DND-41 (cell line): ENCODE measurements at regions not wholly inside any gene's neighbourhood (a gene's known extent, or its start where the extent isn't known, plus 50 kb on each side); places are given as distances from the start of the nearest gene placed in this dataset.

Experiments used
- ATAC-seq: fragments of 200-7000 bp; cut with Tn5 transposase; 3 replicates; pipeline ENCODE4 v1.9.1; 2021; ENCODE audit warnings: low read depth; ENCODE audit not compliant: insufficient read depth
- DNase-seq: peaks from one replicate; pipeline ENCODE4 v3.0.0-alpha.2; 2020
- H2AFZ ChIP-seq: 2 replicates; pipeline ENCODE4 v1.6.0; 2012; ENCODE audit warnings: low read depth, low read length
- H3K27ac ChIP-seq: 2 replicates; pipeline ENCODE4 v1.5.1; 2012; ENCODE audit warnings: low read length, inconsistent platforms
- H3K27me3 ChIP-seq: fragments of 200-600 bp; sonication (generic); 2 replicates; pipeline ENCODE4 v1.6.0; 2012; ENCODE audit warnings: low read length, mild to moderate bottlenecking, inconsistent platforms; ENCODE audit not compliant: insufficient read depth, poor library complexity
- H3K36me3 ChIP-seq: 2 replicates; pipeline ENCODE4 v1.5.1; 2012; ENCODE audit warnings: low read length, inconsistent platforms; ENCODE audit not compliant: insufficient read depth
- H3K4me1 ChIP-seq: 2 replicates; pipeline ENCODE4 v1.5.1; 2012; ENCODE audit warnings: mild to moderate bottlenecking, low read length; ENCODE audit not compliant: insufficient read depth
- H3K4me2 ChIP-seq: 2 replicates; pipeline ENCODE4 v1.6.0; 2012; ENCODE audit warnings: mild to moderate bottlenecking, moderate library complexity, low read length, inconsistent platforms; ENCODE audit not compliant: insufficient read depth
- H3K4me3 ChIP-seq, 2 experiments: fragments of 200-600 bp in 1 of 2; shearing (Covaris generic) in 1 of 2; 2 replicates each; pipeline ENCODE4 v1.5.1; 2012 to 2016; ENCODE audit warnings: inconsistent platforms in 2 of 2, low read length in 2 of 2, mild to moderate bottlenecking in 2 of 2, low read depth in 1 of 2, moderate library complexity in 1 of 2
- H3K79me2 ChIP-seq: 2 replicates; pipeline ENCODE4 v1.6.0; 2012; ENCODE audit warnings: low read length, inconsistent platforms; ENCODE audit not compliant: insufficient read depth
- H3K9ac ChIP-seq: 2 replicates; pipeline ENCODE4 v1.6.0; 2012; ENCODE audit warnings: low read depth, mild to moderate bottlenecking, inconsistent platforms, low read length, moderate library complexity
- H3K9me3 ChIP-seq: 2 replicates; pipeline ENCODE4 v1.5.1; 2012; ENCODE audit warnings: low read length, moderate library complexity, mild to moderate bottlenecking, inconsistent platforms; ENCODE audit not compliant: insufficient read depth, severe bottlenecking
- H4K20me1 ChIP-seq: 2 replicates; pipeline ENCODE4 v1.6.0; 2012; ENCODE audit warnings: low read length; ENCODE audit not compliant: insufficient read depth
- EZH2 ChIP-seq: IDR thresholded peaks from 3 replicates; pipeline ENCODE4 v1.6.1; 2012; ENCODE audit warnings: borderline replicate concordance, low read depth, mild to moderate bottlenecking, moderate library complexity, low read length, inconsistent platforms; ENCODE audit not compliant: severe bottlenecking
- TF ChIP-seq, protein P1 (sequence below): IDR thresholded peaks from 2 replicates; pipeline ENCODE4 v1.5.1; 2012; ENCODE audit warnings: borderline replicate concordance, low read length, moderate library complexity, mild to moderate bottlenecking; ENCODE audit not compliant: poor library complexity, severe bottlenecking; ENCODE audit errors: extremely low read depth

DNA sequence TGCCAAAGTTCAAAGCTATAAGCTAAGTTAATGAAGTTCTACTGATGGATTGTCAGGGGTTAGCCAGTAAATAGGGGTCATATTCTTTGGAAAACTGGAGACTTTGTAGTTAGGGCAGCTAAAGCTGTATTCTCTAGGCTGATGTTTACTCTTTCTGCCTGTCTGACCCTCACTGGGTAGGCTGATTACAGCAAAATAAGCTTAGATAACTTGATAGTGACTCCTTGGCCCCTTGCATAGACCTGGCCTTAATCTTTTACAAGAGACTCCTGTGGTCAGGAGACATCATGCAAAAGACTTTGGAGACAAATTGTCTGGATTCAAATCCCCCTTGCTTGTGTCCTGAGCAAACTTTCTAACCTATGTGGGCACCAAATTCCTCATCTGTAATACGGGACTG, 314.4 kb upstream of the MSX2 start:
- Histone ChIP-seq H4K20me1 (no peaks in the 10 kb centered on the region), H3K27me3 (no peaks in the 10 kb centered on the region), H3K9me3 (no peaks in the 10 kb centered on the region), H3K36me3 (no peaks in the 10 kb centered on the region), H3K79me2 (no peaks in the 10 kb centered on the region), H3K9ac (no peak overlapping the region), H3K4me1 (no peaks in the 10 kb centered on the region), H3K4me3 (no peak overlapping the region), H3K27ac (no peak overlapping the region), H2AFZ (no peak overlapping the region), H3K4me2 (no peak overlapping the region)
- DNase-seq (no peak), ATAC-seq (no peak)
- no peak for TF ChIP-seq EZH2
- TF ChIP-seq, protein P1, sequence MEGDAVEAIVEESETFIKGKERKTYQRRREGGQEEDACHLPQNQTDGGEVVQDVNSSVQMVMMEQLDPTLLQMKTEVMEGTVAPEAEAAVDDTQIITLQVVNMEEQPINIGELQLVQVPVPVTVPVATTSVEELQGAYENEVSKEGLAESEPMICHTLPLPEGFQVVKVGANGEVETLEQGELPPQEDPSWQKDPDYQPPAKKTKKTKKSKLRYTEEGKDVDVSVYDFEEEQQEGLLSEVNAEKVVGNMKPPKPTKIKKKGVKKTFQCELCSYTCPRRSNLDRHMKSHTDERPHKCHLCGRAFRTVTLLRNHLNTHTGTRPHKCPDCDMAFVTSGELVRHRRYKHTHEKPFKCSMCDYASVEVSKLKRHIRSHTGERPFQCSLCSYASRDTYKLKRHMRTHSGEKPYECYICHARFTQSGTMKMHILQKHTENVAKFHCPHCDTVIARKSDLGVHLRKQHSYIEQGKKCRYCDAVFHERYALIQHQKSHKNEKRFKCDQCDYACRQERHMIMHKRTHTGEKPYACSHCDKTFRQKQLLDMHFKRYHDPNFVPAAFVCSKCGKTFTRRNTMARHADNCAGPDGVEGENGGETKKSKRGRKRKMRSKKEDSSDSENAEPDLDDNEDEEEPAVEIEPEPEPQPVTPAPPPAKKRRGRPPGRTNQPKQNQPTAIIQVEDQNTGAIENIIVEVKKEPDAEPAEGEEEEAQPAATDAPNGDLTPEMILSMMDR: no peak

- H3K4me1 ChIP-seq: no peaks in the 10 kb centered on the region
- H3K79me2 ChIP-seq: no peaks in the 10 kb centered on the region
- H3K27ac ChIP-seq: no peak overlapping the region
- DNase-seq (no peak), ATAC-seq (no peak)
- no peaks in the 10 kb centered on the region for H3K27me3 ChIP-seq
- H3K9me3 ChIP-seq: no peaks in the 10 kb centered on the region
- no peak overlapping the region for H3K9ac ChIP-seq
- no peaks in the 10 kb centered on the region for H4K20me1 ChIP-seq
- no peak overlapping the region for H2AFZ ChIP-seq
- no peak overlapping the region for H3K4me2 ChIP-seq
- TF ChIP-seq EZH2: no peak
- TF ChIP-seq, protein P1: no peak
- H3K4me3 ChIP-seq: no peak overlapping the region
- H3K36me3 ChIP-seq: no peaks in the 10 kb centered on the region
Measured at GRCh38 chr5:174410716-174411478, 313.5 kb upstream of the MSX2 start.

- no peaks in the 10 kb centered on the region for H3K36me3 ChIP-seq
- H3K9me3 ChIP-seq: no peaks in the 10 kb centered on the region
- H3K27ac ChIP-seq: no peak overlapping the region
- no peak overlapping the region for H2AFZ ChIP-seq
- no peaks in the 10 kb centered on the region for H3K4me1 ChIP-seq
- DNase-seq (no peak), ATAC-seq (no peak)
- no peaks in the 10 kb centered on the region for H4K20me1 ChIP-seq
- no peaks in the 10 kb centered on the region for H3K79me2 ChIP-seq
- no peak overlapping the region for H3K4me3 ChIP-seq
- no peaks in the 10 kb centered on the region for H3K27me3 ChIP-seq
- no peak overlapping the region for H3K4me2 ChIP-seq
- TF ChIP-seq, protein P1: no peak
- TF ChIP-seq EZH2: no peak
- H3K9ac ChIP-seq: no peak overlapping the region
Measured at GRCh38 chr5:174411479-174411819, 312.9 kb upstream of the MSX2 start.
